ENCODE measurements at regions not wholly inside any gene's neighbourhood (a gene's known extent, or its start where the extent isn't known, plus 50 kb on each side); places are given as distances from the start of the nearest gene placed in this dataset.

GRCh38 chr4:24734511-24734910 lies 60.9 kb upstream of the SOD3 start:
- no peak for TF ChIP-seq JUN (IDR thresholded peaks at IDR 0.05; ENCODE audit: borderline replicate concordance, insufficient read depth, insufficient read length, low read depth)
- no peak for TF ChIP-seq CTCF (IDR thresholded peaks at IDR 0.05; ENCODE audit: extremely low read depth in 1 of 2, insufficient read depth in 1 of 2, low read depth in 1 of 2, low read length in 2 of 2)
- TF ChIP-seq POLR2A (IDR thresholded peaks at IDR 0.05; ENCODE audit: low read depth, low read length), result no peak
- TF ChIP-seq POLR2AphosphoS5 (IDR thresholded peaks at IDR 0.05; ENCODE audit: insufficient read depth, low read depth, low read length), result no peak
- TF ChIP-seq, protein P1, sequence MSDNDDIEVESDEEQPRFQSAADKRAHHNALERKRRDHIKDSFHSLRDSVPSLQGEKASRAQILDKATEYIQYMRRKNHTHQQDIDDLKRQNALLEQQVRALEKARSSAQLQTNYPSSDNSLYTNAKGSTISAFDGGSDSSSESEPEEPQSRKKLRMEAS (IDR thresholded peaks at IDR 0.05; ENCODE audit: insufficient read depth, insufficient read length), result no peak
- TF ChIP-seq EZH2 (IDR thresholded peaks at IDR 0.05; ENCODE audit: borderline replicate concordance, low read depth, low read length, severe bottlenecking), result no peak
- no peak for TF ChIP-seq FOS (IDR thresholded peaks at IDR 0.05; ENCODE audit: borderline replicate concordance, insufficient read depth, low read length)

Measured in endothelial cell of umbilical vein (primary cell).